K562 (cell line): ENCODE measurements at regions not wholly inside any gene's neighbourhood (a gene's known extent, or its start where the extent isn't known, plus 50 kb on each side); places are given as distances from the start of the nearest gene placed in this dataset.

Experiments
- ATAC-seq: fragments of 200-7000 bp; cut with Tn5 transposase; 3 replicates; pipeline ENCODE4 v1.9.1; 2020; ENCODE audit warnings: moderate library complexity
- BruUV-seq: library from RNA; stranded (reverse); fragments of 400-500 nt; replicated peaks from 2 replicates; lab custom pipeline; 2021; lab: Mats Ljungman, UMichigan
- CTCF ChIA-PET: fragments of 300-600 bp; formaldehyde crosslinking; extraction: SDS; loops from one replicate; lab custom pipeline; 2021; ENCODE audit warnings: low intra/inter-chr PET ratio; lab: Yijun Ruan, JAX
- POLR2A ChIA-PET: fragments of 300-600, 350-650 bp; sonication (Branson Sonifier 250); formaldehyde crosslinking; extraction: SDS; loops from one replicate; lab custom pipeline; 2021; ENCODE audit warnings: antibody characterized with exemption, inconsistent platforms; lab: Yijun Ruan, JAX
- DNase-seq, 4 experiments: peaks; one replicate each; pipeline versions ENCODE4 v3.0.0 to v3.0.0-alpha.2; 2011 to 2018; ENCODE audit warnings: low spot score in 3 of 4, mixed read lengths in 3 of 4; ENCODE audit errors: extremely low read depth in 1 of 4
- FAIRE-seq: peaks from 2 replicates; lab custom pipeline; 2011; peaks lifted over from hg19 to GRCh38; lab: Jason Lieb, UNC
- H2AFZ ChIP-seq: 2 replicates; pipeline ENCODE4 v1.6.0; 2011; ENCODE audit warnings: low read depth, low read length, control low read depth, inconsistent platforms
- H3K27ac ChIP-seq: fragments of 200-600 bp; 3 replicates; pipeline ENCODE4 v1.8.0; 2011; ENCODE audit warnings: low read depth, mild to moderate bottlenecking, control low read depth, inconsistent platforms, low read length, moderate library complexity, mixed read lengths; ENCODE audit errors: extremely low read depth
- H3K27me3 ChIP-seq, 2 experiments: fragments of 300-600 bp in 1 of 2; 2 replicates in 1 of 2; 3 replicates in 1 of 2; pipeline versions ENCODE4 v1.6.0 to v1.8.0; 2011; ENCODE audit warnings: inconsistent platforms in 2 of 2, low read length in 2 of 2, mild to moderate bottlenecking in 1 of 2, mixed read lengths in 1 of 2, moderate library complexity in 1 of 2; ENCODE audit not compliant: control insufficient read depth in 2 of 2, insufficient read depth in 2 of 2
- H3K36me3 ChIP-seq: fragments of 300-600 bp; 3 replicates; pipeline ENCODE4 v1.8.0; 2011; ENCODE audit warnings: mild to moderate bottlenecking, low read length, inconsistent platforms; ENCODE audit not compliant: control insufficient read depth, insufficient read depth
- H3K4me1 ChIP-seq, 2 experiments: fragments of 200-600 bp in 1 of 2; replicated peaks in 1 of 2; 2 replicates in 1 of 2; 3 replicates in 1 of 2; pipeline versions ENCODE4 v1.5.1 to v1.8.0; 2011; ENCODE audit warnings: inconsistent platforms in 2 of 2, low read length in 2 of 2, mild to moderate bottlenecking in 1 of 2, mixed read lengths in 1 of 2, moderate library complexity in 1 of 2; ENCODE audit not compliant: control insufficient read depth in 2 of 2, insufficient read depth in 2 of 2
- H3K4me2 ChIP-seq: 2 replicates; pipeline ENCODE4 v1.6.1; 2011; ENCODE audit warnings: low read length, control low read depth, inconsistent platforms, mixed read lengths; ENCODE audit not compliant: insufficient read depth
- H3K4me3 ChIP-seq: fragments of 200-600 bp; sonication (generic), shearing (Covaris generic); 2 replicates; pipeline ENCODE4 v1.5.1; 2016; ENCODE audit warnings: control low read depth, inconsistent platforms
- H3K79me2 ChIP-seq: fragments of 200-600 bp; 3 replicates; pipeline ENCODE4 v1.8.0; 2011; ENCODE audit warnings: low read length, inconsistent platforms; ENCODE audit not compliant: control insufficient read depth, insufficient read depth
- H3K9ac ChIP-seq, 2 experiments: 2 replicates each; pipeline versions ENCODE4 v1.6.0 to v1.6.1; 2011; ENCODE audit warnings: low read depth in 2 of 2, low read length in 2 of 2, control low read depth in 1 of 2, inconsistent platforms in 1 of 2, mild to moderate bottlenecking in 1 of 2, mixed read lengths in 1 of 2; ENCODE audit not compliant: insufficient read depth in 1 of 2
- H3K9me1 ChIP-seq: one replicate; pipeline ENCODE4 v1.6.0; 2011; ENCODE audit warnings: inconsistent platforms, mild to moderate bottlenecking, low read length, moderate library complexity; ENCODE audit not compliant: control insufficient read depth, insufficient read depth
- H3K9me3 ChIP-seq: replicated peaks from 2 replicates; pipeline ENCODE4 v1.5.1; 2011; ENCODE audit warnings: low read depth, low read length, inconsistent platforms; ENCODE audit not compliant: control insufficient read depth, insufficient read depth
- H4K20me1 ChIP-seq: replicated peaks from 2 replicates; pipeline ENCODE4 v1.6.1; 2011; ENCODE audit warnings: low read length, inconsistent platforms, mixed read lengths; ENCODE audit not compliant: control insufficient read depth, insufficient read depth
- CBX3 ChIP-seq, 2 experiments: IDR thresholded peaks; 1 replicate in 1 of 2; 2 replicates in 1 of 2; pipeline ENCODE4 v1.6.1; 2012; ENCODE audit warnings: inconsistent platforms in 2 of 2, low read length in 2 of 2, borderline replicate concordance in 1 of 2, control low read depth in 1 of 2
- NFYB ChIP-seq: IDR thresholded peaks from 2 replicates; pipeline ENCODE4 v1.6.1; 2011; ENCODE audit warnings: mild to moderate bottlenecking, moderate library complexity; ENCODE audit not compliant: insufficient read length; ENCODE audit errors: extremely low read depth
- ZNF121 ChIP-seq: sonication (generic); formaldehyde crosslinking; conservative IDR thresholded peaks from 2 replicates; pipeline ENCODE4 v1.8.0; 2022; ENCODE audit warnings: missing genetic modification reagents
- ZNF444 ChIP-seq: fragments of 250-450 bp; sonication (Bioruptor Pico); IDR thresholded peaks from 2 replicates; pipeline ENCODE4 v1.4.0; 2020; ENCODE audit warnings: mild to moderate bottlenecking, moderate library complexity
- ZNF717 ChIP-seq: fragments of 250-450 bp; sonication (Bioruptor Pico); IDR thresholded peaks from 2 replicates; pipeline ENCODE4 v1.5.0; 2021
- ZNF778 ChIP-seq: fragments of 450-650 bp; formaldehyde crosslinking; IDR thresholded peaks from 2 replicates; pipeline ENCODE4 v1.4.0; 2020; ENCODE audit warnings: mild to moderate bottlenecking, moderate library complexity
- WGBS: fragments of 100-300 bp; shearing (Covaris generic); methylation state at CpG from one replicate; pipeline ENCODE4 v1.1.6; 2016; ENCODE audit warnings: low coverage, mixed read lengths; ENCODE audit not compliant: insufficient coverage; ENCODE audit errors: missing lambda C conversion rate; 5-methylcytosine and 5-hydroxymethylcytosine counted together
- in situ Hi-C: fragments of 300-500 bp; cut with MboI; formaldehyde crosslinking; loops from 4 replicates; pipeline ENCODE4 v1.15.0; 2018; ENCODE audit warnings: inconsistent platforms, mixed read lengths
- intact Hi-C: fragments of 100-400 bp; cut with micrococcal nuclease; formaldehyde crosslinking; loops from 2 replicates; pipeline ENCODE4 v1.14.2; 2022
- TF ChIP-seq, protein P1 (sequence below): sonication (generic); formaldehyde crosslinking; IDR thresholded peaks from 2 replicates; pipeline ENCODE4 v1.8.0; 2022; ENCODE audit warnings: mild to moderate bottlenecking, low read depth, missing genetic modification reagents
- TF ChIP-seq, protein P2 (sequence below): fragments of 450-650 bp; IDR thresholded peaks from 2 replicates; pipeline ENCODE4 v1.6.1; 2018; ENCODE audit warnings: mild to moderate bottlenecking, low read depth; ENCODE audit not compliant: partially characterized antibody
- TF ChIP-seq, protein P3 (sequence below): sonication (generic); formaldehyde crosslinking; IDR thresholded peaks from 2 replicates; pipeline ENCODE4 v1.8.1; 2023; ENCODE audit warnings: mild to moderate bottlenecking, missing genetic modification reagents

DNA sequence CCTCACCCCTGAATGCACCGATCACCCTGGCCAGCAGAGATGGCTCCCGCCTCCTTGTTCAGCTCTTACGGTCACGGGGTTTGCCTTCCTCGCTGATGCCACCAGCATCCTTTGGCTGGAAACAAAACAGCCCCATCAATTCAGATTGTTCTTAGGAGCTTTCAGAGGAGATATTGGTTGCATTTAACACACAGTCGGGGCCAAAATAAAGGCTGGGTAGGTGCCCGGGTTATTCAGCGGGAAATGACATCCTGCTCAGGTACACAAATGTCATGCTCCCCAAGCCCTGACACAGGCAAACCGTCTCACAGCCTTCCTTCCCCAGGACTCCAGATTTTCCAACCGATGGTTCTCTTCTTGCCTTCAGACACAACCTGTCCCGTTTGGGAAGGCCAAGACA, 62.4 kb upstream of the MEF2A start:
- Histone ChIP-seq H3K4me1 (peaks cover 4 to 7% of the 10 kb centered on the region in 2 experiments; a peak in 3 of 5 replicates), H3K27me3 (peaks cover 12 to 50% of the 10 kb centered on the region in 2 experiments), H2AFZ (no peak overlapping the region), H3K9me3 (no peaks in the 10 kb centered on the region), H3K79me2 (no peaks in the 10 kb centered on the region), H4K20me1 (no peaks in the 10 kb centered on the region; the same call in 1 of the 2 replicates), H3K36me3 (no peaks in the 10 kb centered on the region), H3K9me1 (no peaks in the 10 kb centered on the region), H3K4me3 (no peak overlapping the region), H3K27ac (no peak overlapping the region), H3K4me2 (no peak overlapping the region), H3K9ac (no peak overlapping the region)
- in situ Hi-C loops = no loop called here
- FAIRE-seq = no peak
- 1% methylated on average over 11 of the region's 11 CpGs for WGBS
- no peak for DNase-seq
- TF ChIP-seq, protein P1, sequence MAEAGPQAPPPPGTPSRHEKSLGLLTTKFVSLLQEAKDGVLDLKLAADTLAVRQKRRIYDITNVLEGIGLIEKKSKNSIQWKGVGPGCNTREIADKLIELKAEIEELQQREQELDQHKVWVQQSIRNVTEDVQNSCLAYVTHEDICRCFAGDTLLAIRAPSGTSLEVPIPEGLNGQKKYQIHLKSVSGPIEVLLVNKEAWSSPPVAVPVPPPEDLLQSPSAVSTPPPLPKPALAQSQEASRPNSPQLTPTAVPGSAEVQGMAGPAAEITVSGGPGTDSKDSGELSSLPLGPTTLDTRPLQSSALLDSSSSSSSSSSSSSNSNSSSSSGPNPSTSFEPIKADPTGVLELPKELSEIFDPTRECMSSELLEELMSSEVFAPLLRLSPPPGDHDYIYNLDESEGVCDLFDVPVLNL (CRISPR knock-in tag) = no peak
- TF ChIP-seq CBX3 (IDR thresholded peaks at IDR 0.05; ENCODE audit: borderline replicate concordance in 1 of 2, low read length in 2 of 2) = no peak
- no peak for TF ChIP-seq ZNF778 (CRISPR knock-in tag)
- TF ChIP-seq ZNF121 (CRISPR knock-in tag) = no peak
- no peak for TF ChIP-seq NFYB
- TF ChIP-seq, protein P2, sequence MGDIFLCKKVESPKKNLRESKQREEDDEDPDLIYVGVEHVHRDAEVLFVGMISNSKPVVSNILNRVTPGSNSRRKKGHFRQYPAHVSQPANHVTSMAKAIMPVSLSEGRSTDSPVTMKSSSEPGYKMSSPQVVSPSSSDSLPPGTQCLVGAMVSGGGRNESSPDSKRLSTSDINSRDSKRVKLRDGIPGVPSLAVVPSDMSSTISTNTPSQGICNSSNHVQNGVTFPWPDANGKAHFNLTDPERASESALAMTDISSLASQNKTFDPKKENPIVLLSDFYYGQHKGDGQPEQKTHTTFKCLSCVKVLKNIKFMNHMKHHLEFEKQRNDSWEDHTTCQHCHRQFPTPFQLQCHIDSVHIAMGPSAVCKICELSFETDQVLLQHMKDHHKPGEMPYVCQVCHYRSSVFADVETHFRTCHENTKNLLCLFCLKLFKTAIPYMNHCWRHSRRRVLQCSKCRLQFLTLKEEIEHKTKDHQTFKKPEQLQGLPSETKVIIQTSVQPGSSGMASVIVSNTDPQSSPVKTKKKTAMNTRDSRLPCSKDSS = no peak
- TF ChIP-seq ZNF717 (CRISPR knock-in tag) = no peak
- no peak for TF ChIP-seq ZNF444
- TF ChIP-seq, protein P3, sequence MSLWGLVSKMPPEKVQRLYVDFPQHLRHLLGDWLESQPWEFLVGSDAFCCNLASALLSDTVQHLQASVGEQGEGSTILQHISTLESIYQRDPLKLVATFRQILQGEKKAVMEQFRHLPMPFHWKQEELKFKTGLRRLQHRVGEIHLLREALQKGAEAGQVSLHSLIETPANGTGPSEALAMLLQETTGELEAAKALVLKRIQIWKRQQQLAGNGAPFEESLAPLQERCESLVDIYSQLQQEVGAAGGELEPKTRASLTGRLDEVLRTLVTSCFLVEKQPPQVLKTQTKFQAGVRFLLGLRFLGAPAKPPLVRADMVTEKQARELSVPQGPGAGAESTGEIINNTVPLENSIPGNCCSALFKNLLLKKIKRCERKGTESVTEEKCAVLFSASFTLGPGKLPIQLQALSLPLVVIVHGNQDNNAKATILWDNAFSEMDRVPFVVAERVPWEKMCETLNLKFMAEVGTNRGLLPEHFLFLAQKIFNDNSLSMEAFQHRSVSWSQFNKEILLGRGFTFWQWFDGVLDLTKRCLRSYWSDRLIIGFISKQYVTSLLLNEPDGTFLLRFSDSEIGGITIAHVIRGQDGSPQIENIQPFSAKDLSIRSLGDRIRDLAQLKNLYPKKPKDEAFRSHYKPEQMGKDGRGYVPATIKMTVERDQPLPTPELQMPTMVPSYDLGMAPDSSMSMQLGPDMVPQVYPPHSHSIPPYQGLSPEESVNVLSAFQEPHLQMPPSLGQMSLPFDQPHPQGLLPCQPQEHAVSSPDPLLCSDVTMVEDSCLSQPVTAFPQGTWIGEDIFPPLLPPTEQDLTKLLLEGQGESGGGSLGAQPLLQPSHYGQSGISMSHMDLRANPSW (CRISPR knock-in tag) = no peak
- no peak for ATAC-seq
- no TSS peak for BruUV-seq
- POLR2A ChIA-PET = interaction anchor here (1.0 to 2.0 kb wide), 3 partner anchors 10 to 253 kb away, joined by 3 to 10 read pairs (median 4); no protein-coding TSS in a partner anchor
- intact Hi-C loops = loop anchor here (10.0 kb wide), 1 partner anchor 201 kb away; no protein-coding TSS in a partner anchor
- CTCF ChIA-PET = no interaction called here
